ENCODE measurements at regions not wholly inside any gene's neighbourhood (a gene's known extent, or its start where the extent isn't known, plus 50 kb on each side); places are given as distances from the start of the nearest gene placed in this dataset.
"Not testable (repeated sequence)": the region's sequence is repeated elsewhere in the genome, so short reads cannot be mapped to it uniquely, and the experiment has no call there.

DNA sequence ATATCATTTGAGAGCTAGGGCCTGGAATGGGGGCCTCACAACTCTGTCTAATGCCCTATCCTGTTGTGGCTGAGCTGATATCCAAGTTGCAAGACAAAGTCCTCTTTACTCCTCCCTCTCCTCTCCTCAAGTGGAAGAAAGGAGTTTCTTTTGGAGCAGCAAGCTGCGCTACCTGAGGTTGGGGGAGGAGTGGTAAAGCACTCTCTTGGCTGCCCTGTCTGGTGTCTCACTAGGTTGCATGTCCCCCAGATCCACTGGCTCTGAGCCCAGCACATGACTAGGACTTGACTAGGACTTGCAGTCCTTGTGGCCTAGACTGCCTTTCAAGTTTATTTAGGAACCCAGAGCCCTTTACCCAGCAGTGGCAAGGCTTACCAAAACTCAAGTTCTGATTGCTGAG is 141.1 kb upstream of the SETMAR start:
- no peaks in the 10 kb centered on the region for H3K9me3 Mint-ChIP-seq
- intact Hi-C loops (cut with micrococcal nuclease): no loop called here
- no peaks in the 10 kb centered on the region for H3K4me1 Mint-ChIP-seq
- H3K36me3 Mint-ChIP-seq (ENCODE audit: low read depth): no peaks in the 10 kb centered on the region
- H3K27ac Mint-ChIP-seq: no peak overlapping the region
- no peaks in the 10 kb centered on the region for H3K27me3 Mint-ChIP-seq
- no peak for DNase-seq
- H3K4me3 Mint-ChIP-seq: no peak overlapping the region

DNA sequence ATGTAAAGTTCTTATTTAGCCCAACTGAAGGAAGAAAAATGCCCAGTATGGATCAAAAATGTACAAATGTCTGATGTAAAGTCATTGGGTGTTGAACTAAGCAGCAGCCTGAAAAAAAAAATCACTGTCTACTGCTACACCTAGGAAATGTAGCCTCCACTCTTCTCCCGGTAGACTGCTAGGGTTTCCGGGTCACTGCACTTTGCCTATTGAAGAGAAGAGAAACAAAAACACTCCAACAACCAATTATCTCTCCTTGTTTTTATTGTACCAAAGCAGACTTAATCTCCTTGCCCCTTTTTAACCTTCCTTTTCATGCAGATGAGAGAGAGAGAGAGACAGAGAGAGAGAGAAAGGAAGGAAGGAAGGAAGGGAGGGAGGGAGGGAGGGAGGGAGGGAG is 140.2 kb upstream of the SETMAR start:
- H3K4me1 Mint-ChIP-seq: no peaks in the 10 kb centered on the region
- no peaks in the 10 kb centered on the region for H3K36me3 Mint-ChIP-seq (ENCODE audit: low read depth)
- H3K4me3 Mint-ChIP-seq: no peak overlapping the region
- DNase-seq: no peak
- no peaks in the 10 kb centered on the region for H3K9me3 Mint-ChIP-seq
- intact Hi-C loops (cut with micrococcal nuclease): no loop called here
- no peak overlapping the region for H3K27ac Mint-ChIP-seq
- no peaks in the 10 kb centered on the region for H3K27me3 Mint-ChIP-seq

- DNase-seq: no peak
- no peaks in the 10 kb centered on the region for H3K9me3 Mint-ChIP-seq
- no peaks in the 10 kb centered on the region for H3K36me3 Mint-ChIP-seq (ENCODE audit: low read depth)
- H3K27me3 Mint-ChIP-seq: no peaks in the 10 kb centered on the region
- H3K27ac Mint-ChIP-seq: no peak overlapping the region
- intact Hi-C loops (cut with micrococcal nuclease): no loop called here
- H3K4me1 Mint-ChIP-seq: no peaks in the 10 kb centered on the region
- no peak overlapping the region for H3K4me3 Mint-ChIP-seq
Measured at GRCh38 chr3:4166540-4166939, 136.6 kb upstream of the SETMAR start.

GRCh38 chr3:4167230-4167629 is 135.9 kb upstream of the SETMAR start:
- DNase-seq; H3K4me3 Mint-ChIP-seq; H3K36me3 Mint-ChIP-seq (ENCODE audit: low read depth); H3K9me3 Mint-ChIP-seq; H3K4me1 Mint-ChIP-seq; H3K27me3 Mint-ChIP-seq; intact Hi-C loops (cut with micrococcal nuclease); H3K27ac Mint-ChIP-seq: not testable (repeated sequence)

- intact Hi-C loops (cut with micrococcal nuclease): no loop called here
- no peak overlapping the region for H3K27ac Mint-ChIP-seq
- no peaks in the 10 kb centered on the region for H3K4me1 Mint-ChIP-seq
- DNase-seq: no peak
- H3K36me3 Mint-ChIP-seq (ENCODE audit: low read depth): no peaks in the 10 kb centered on the region
- H3K4me3 Mint-ChIP-seq: no peak overlapping the region
- H3K9me3 Mint-ChIP-seq: peaks cover 6% of the 10 kb centered on the region
- no peaks in the 10 kb centered on the region for H3K27me3 Mint-ChIP-seq
Measured at GRCh38 chr3:4174791-4175190, 128.4 kb upstream of the SETMAR start.

GRCh38 chr3:4191971-4192370 is 111.2 kb upstream of the SETMAR start:
- H3K27me3 Mint-ChIP-seq: no peaks in the 10 kb centered on the region
- H3K9me3 Mint-ChIP-seq: peaks cover 5% of the 10 kb centered on the region
- intact Hi-C loops (cut with micrococcal nuclease): no loop called here
- H3K27ac Mint-ChIP-seq: no peak overlapping the region
- no peaks in the 10 kb centered on the region for H3K36me3 Mint-ChIP-seq (ENCODE audit: low read depth)
- no peak for DNase-seq
- no peaks in the 10 kb centered on the region for H3K4me1 Mint-ChIP-seq
- no peak overlapping the region for H3K4me3 Mint-ChIP-seq

- H3K9me3 Mint-ChIP-seq: peaks cover 5% of the 10 kb centered on the region
- no peaks in the 10 kb centered on the region for H3K36me3 Mint-ChIP-seq (ENCODE audit: low read depth)
- H3K4me3 Mint-ChIP-seq: no peak overlapping the region
- H3K4me1 Mint-ChIP-seq: no peaks in the 10 kb centered on the region
- H3K27ac Mint-ChIP-seq: no peak overlapping the region
- DNase-seq: no peak
- H3K27me3 Mint-ChIP-seq: no peaks in the 10 kb centered on the region
- intact Hi-C loops (cut with micrococcal nuclease): no loop called here
Measured at GRCh38 chr3:4195006-4195405, 108.2 kb upstream of the SETMAR start.

GRCh38 chr3:4196506-4197147 is 106.5 kb upstream of the SETMAR start:
- Mint-ChIP-seq H3K27ac (no peak overlapping the region), H3K9me3 (peaks cover 1% of the 10 kb centered on the region), H3K4me1 (no peaks in the 10 kb centered on the region), H3K4me3 (no peak overlapping the region), H3K36me3 (ENCODE audit: low read depth) (no peaks in the 10 kb centered on the region), H3K27me3 (no peaks in the 10 kb centered on the region)
- intact Hi-C loops (cut with micrococcal nuclease): no loop called here
- no peak for DNase-seq

DNA sequence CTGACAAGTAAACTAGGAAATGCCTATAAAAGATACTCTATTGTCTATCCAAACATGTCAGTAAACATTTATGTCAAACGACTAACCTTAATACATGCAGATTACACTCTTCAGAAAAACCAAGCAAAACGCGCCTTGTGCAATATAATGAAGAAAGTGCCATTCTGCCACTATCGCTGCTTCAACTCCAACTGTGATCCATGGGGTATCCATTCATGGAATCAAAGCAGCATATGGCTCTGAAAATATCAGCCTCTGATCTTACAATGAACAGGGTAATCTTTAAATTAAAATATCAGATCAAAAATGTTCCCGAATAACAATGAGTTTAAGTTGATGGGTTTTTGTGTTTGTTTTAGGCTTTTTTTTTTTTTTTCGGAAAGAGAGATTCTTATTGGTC is 105.5 kb upstream of the SETMAR start:
- DNase-seq: no peak
- intact Hi-C loops (cut with micrococcal nuclease): no loop called here
- Mint-ChIP-seq H3K27me3 (no peaks in the 10 kb centered on the region), H3K4me1 (no peaks in the 10 kb centered on the region), H3K27ac (no peak overlapping the region), H3K4me3 (no peak overlapping the region), H3K9me3 (no peaks in the 10 kb centered on the region), H3K36me3 (ENCODE audit: low read depth) (no peaks in the 10 kb centered on the region)

DNA sequence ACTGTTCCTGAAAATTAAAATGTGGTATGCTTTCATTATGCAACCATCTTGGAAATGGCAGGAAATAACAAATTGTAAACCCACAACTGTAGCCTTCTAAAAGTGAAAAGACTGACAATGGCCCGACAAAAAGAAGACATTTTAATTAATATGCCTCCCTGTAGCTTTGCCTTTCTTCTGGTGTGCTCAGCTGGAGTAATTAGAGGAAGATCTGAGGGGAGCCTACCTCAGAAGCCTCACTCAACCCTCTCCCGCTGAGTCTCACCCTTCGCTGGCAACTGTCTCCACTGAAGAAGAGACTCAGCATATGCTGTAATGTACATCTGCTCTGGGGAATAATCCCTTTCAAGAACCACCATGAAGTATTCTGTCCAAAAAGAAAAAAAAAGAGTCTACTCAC is 104.7 kb upstream of the SETMAR start:
- intact Hi-C loops (cut with micrococcal nuclease): no loop called here
- no peak for DNase-seq
- Mint-ChIP-seq H3K36me3 (ENCODE audit: low read depth) (no peaks in the 10 kb centered on the region), H3K4me3 (no peak overlapping the region), H3K9me3 (no peaks in the 10 kb centered on the region), H3K27ac (no peak overlapping the region), H3K27me3 (no peaks in the 10 kb centered on the region), H3K4me1 (no peaks in the 10 kb centered on the region)

- H3K9me3 Mint-ChIP-seq: not testable (repeated sequence)
Measured at GRCh38 chr3:4204776-4205175, 98.4 kb upstream of the SETMAR start.

DNA sequence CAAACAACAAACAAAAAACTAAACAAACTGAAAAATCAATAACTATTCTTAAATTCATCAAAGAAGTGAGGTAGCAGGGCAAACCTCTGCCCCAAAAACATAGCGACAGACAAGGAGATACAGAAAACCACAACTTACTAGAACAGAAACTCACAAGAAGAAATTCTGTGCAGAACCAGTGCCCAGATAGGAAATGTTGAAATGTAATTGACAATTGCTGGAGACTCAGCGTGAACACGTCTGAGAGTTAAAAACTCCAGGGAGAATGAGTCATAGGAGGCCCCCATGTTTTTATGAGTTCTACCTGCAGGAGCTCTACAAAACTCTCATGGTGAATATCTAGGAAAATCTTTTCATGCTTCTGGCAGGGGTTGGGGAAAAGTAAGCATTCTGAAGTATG is 95.5 kb upstream of the SETMAR start:
- Mint-ChIP-seq H3K27me3 (no peaks in the 10 kb centered on the region), H3K9me3 (peaks cover 6% of the 10 kb centered on the region), H3K36me3 (ENCODE audit: low read depth) (no peaks in the 10 kb centered on the region), H3K27ac (no peak overlapping the region), H3K4me3 (no peak overlapping the region), H3K4me1 (no peaks in the 10 kb centered on the region)
- DNase-seq: no peak
- intact Hi-C loops (cut with micrococcal nuclease): no loop called here

More at GRCh38 chr3:4204776-4205175, 98.4 kb upstream of the SETMAR start:
- H3K27ac Mint-ChIP-seq; H3K36me3 Mint-ChIP-seq (ENCODE audit: low read depth); H3K4me3 Mint-ChIP-seq; H3K27me3 Mint-ChIP-seq; DNase-seq; intact Hi-C loops (cut with micrococcal nuclease); H3K4me1 Mint-ChIP-seq: not testable (repeated sequence)

- intact Hi-C loops (cut with micrococcal nuclease): no loop called here
- Mint-ChIP-seq H3K9me3 (peaks cover 9% of the 10 kb centered on the region), H3K27me3 (no peaks in the 10 kb centered on the region), H3K36me3 (ENCODE audit: low read depth) (no peaks in the 10 kb centered on the region), H3K27ac (no peak overlapping the region), H3K4me3 (no peak overlapping the region), H3K4me1 (no peaks in the 10 kb centered on the region)
- no peak for DNase-seq
Measured at GRCh38 chr3:4208556-4208955, 94.6 kb upstream of the SETMAR start.

- no peak for DNase-seq
- Mint-ChIP-seq H3K4me3 (no peak overlapping the region), H3K27me3 (no peaks in the 10 kb centered on the region), H3K4me1 (no peaks in the 10 kb centered on the region), H3K9me3 (peaks cover 13% of the 10 kb centered on the region), H3K27ac (no peak overlapping the region), H3K36me3 (ENCODE audit: low read depth) (no peaks in the 10 kb centered on the region)
- intact Hi-C loops (cut with micrococcal nuclease): no loop called here
Measured at GRCh38 chr3:4211610-4212009, 91.6 kb upstream of the SETMAR start.

- intact Hi-C loops (cut with micrococcal nuclease); H3K4me3 Mint-ChIP-seq; H3K27me3 Mint-ChIP-seq; H3K36me3 Mint-ChIP-seq (ENCODE audit: low read depth); H3K27ac Mint-ChIP-seq; DNase-seq; H3K4me1 Mint-ChIP-seq: not testable (repeated sequence)
- peaks cover 14% of the 10 kb centered on the region for H3K9me3 Mint-ChIP-seq
Measured at GRCh38 chr3:4213420-4213819, 89.7 kb upstream of the SETMAR start.

All from activated CD4-positive, alpha-beta T cell treated with anti-CD3 and anti-CD28 coated beads, Interleukin-2, amount 10 ng/mL, durations not matched to agents 24 days and 14 days (primary cell).